GM10266 (cell line): ENCODE measurements at regions not wholly inside any gene's neighbourhood (a gene's known extent, or its start where the extent isn't known, plus 50 kb on each side); places are given as distances from the start of the nearest gene placed in this dataset.
"Not testable (repeated sequence)": the region's sequence is repeated elsewhere in the genome, so short reads cannot be mapped to it uniquely, and the experiment has no call there.

Experiments used
- DNase-seq: peaks from one replicate; pipeline ENCODE4 v3.0.0; 2012; ENCODE audit errors: extremely low spot score
- TF ChIP-seq, protein P1 (sequence below): IDR thresholded peaks from 2 replicates; pipeline ENCODE4 v1.5.1; 2012; ENCODE audit warnings: mild to moderate bottlenecking, low read depth; ENCODE audit not compliant: control insufficient read depth, insufficient read depth; ENCODE audit errors: missing control alignments

DNA sequence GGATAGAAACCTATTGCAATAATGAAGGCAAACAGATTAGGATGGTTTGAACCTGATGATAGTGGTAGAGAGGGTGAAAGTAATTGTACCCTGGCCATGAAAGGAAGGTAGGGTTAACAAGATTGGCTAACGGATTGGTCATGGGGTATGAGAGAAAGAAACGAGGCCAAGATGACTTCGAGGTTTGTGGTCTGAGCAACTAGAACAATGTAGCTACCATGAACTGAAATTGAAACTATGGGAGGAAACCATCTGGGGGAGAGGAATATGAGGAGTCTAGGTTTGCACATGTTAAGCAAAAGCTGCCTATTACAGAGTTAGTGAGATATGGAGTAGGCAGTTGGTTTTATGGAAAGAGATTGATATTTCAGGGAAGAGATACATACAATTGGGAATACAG lies 406.0 kb downstream of the PRELID2 start:
- no peak for DNase-seq
- TF ChIP-seq, protein P1, sequence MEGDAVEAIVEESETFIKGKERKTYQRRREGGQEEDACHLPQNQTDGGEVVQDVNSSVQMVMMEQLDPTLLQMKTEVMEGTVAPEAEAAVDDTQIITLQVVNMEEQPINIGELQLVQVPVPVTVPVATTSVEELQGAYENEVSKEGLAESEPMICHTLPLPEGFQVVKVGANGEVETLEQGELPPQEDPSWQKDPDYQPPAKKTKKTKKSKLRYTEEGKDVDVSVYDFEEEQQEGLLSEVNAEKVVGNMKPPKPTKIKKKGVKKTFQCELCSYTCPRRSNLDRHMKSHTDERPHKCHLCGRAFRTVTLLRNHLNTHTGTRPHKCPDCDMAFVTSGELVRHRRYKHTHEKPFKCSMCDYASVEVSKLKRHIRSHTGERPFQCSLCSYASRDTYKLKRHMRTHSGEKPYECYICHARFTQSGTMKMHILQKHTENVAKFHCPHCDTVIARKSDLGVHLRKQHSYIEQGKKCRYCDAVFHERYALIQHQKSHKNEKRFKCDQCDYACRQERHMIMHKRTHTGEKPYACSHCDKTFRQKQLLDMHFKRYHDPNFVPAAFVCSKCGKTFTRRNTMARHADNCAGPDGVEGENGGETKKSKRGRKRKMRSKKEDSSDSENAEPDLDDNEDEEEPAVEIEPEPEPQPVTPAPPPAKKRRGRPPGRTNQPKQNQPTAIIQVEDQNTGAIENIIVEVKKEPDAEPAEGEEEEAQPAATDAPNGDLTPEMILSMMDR: no peak

DNA sequence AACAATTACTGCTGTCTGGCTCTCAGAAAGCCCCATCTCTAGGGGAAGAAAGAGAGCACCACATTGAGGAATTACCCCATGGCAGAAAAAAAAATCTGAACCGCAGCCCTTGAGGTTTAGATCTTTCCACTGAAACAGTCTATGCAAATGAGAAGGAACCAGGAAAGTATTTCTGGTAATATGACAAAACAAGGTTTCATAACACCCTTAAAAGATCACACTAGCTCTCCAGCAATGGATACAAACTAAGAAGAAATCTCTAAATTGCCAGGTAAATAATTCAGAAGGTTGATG lies 427.1 kb downstream of the PRELID2 start:
- TF ChIP-seq, protein P1: no peak
- DNase-seq: no peak

DNA sequence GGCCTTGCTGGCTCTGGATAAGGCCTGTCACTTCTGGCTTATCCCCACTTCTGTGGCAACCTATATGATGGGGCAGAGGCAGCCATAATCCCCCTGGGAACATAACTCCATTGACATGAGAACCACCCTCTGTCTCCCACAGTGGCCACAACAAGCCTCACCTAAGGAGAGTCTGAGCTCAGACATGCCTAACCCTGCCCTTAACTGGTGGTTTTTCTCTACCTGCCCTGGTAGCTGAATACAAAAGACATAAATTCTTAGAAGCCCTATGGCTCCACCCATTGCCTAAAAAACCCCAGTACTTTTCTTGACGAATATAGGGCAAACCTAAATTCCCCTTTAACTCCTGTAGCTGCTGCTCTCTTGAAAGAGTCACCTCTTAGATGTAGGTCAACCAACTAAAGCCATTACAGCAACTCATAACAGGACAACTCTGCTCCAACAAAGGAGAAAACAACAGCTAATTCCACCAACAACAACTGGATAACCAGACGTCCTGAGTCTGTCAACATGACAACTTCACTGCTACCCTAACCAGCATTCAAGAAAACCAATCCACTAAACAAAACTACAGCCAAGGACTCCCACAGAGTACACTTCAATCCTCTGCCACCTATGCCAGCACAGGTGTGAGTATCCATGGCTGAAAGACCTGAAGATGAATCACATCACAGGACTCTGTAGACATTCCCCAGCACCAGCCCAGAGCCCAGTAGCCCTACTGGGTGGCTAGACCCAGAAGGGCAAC lies 427.7 kb downstream of the PRELID2 start:
- TF ChIP-seq, protein P1: no peak
- no peak for DNase-seq

DNA sequence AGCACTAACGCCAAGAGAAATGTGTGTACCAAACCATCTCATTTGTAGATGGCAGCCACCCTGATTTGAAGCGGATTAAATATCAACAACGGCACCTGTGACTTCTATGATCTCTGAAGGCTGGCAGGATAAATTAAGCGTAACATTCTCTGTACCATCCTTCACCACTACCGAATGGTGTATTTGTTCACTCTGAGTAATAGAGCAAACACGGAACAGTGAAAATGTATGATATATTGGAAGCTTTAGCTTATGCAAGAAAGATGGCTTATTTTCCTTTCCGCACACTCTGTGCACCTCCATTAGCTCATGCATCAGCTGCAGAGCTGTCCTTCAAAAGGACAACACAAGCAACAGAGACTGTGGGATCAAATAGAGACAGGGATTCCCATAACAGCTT lies 431.1 kb downstream of the PRELID2 start:
- TF ChIP-seq, protein P1: no peak

GRCh38 chr5:145396888-145397287 lies 438.3 kb downstream of the PRELID2 start:
- no peak for DNase-seq
- TF ChIP-seq, protein P1: no peak

More for the DNA sequence above, 431.1 kb downstream of the PRELID2 start:
- no peak for DNase-seq

- DNase-seq: not testable (repeated sequence)
These were observed 440.0 kb downstream of the PRELID2 start for GRCh38 chr5:145395151-145395550.

DNA sequence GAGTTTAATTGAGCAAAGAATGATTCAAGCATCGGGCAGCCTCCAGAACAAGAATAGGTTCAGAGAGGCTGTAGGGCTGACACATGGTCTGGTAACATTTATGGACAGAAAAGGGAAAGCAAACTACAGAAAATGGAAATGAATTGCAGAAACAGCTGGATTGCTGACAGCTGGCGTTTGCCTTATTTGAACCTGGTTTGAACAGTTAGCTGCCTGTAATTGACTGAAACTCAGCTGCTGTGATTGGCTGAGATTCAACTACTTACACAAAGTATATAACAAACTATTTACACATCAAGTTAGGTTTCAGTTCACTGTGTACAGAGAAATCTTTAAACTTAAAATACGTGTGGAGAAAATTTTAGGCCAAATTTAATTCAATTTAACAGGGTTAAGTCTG lies 441.7 kb downstream of the PRELID2 start:
- no peak for DNase-seq
- TF ChIP-seq, protein P1: no peak

DNA sequence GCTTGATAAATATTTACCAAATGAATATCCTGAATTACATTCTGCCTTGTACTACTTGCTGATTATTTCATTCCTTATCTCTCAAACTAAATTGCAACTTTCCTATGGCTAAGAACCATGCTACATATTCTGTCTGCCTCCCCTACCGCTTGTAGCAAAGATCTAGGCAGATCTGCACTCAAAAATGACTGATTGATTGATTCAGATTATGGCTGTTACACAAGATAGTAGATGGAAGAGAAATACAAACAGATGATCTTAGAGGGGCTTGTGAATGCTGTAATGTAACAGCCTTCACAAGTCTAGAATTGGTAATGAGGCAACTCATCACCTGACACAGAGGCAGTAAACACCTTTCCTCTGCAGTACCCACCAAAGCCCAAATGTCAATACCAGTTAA lies 446.1 kb downstream of the PRELID2 start:
- no peak for DNase-seq
- TF ChIP-seq, protein P1: no peak
